Myocyte (in vitro differentiated cells): ENCODE measurements at regions not wholly inside any gene's neighbourhood (a gene's known extent, or its start where the extent isn't known, plus 50 kb on each side); places are given as distances from the start of the nearest gene placed in this dataset.
"Not testable (repeated sequence)": the region's sequence is repeated elsewhere in the genome, so short reads cannot be mapped to it uniquely, and the experiment has no call there.

ENCODE experiments used
- DNase-seq: peaks from one replicate; pipeline ENCODE4 v3.0.0-alpha.2; 2012; ENCODE audit warnings: low read depth

DNA sequence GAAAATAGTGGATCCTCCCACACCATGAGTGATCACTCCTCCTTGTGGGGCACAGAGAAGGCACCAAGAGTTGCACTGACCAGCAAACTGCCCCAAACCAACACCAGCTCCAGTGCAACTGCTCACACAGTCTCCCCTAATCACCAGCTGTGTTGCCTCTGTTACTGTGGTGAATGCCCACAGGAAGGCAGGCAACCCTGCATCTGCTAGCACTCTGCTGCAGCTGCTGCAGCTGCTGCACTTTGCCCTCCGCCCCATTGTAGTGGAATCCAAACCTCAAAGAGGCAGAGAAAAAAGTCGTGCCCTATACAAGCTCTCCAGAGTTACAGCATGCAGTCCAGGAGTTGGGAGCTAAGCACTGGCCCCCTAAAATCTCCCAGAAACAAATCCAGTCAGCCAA, 339.6 kb downstream of the TRIM36 start:
- no peak for DNase-seq

DNA sequence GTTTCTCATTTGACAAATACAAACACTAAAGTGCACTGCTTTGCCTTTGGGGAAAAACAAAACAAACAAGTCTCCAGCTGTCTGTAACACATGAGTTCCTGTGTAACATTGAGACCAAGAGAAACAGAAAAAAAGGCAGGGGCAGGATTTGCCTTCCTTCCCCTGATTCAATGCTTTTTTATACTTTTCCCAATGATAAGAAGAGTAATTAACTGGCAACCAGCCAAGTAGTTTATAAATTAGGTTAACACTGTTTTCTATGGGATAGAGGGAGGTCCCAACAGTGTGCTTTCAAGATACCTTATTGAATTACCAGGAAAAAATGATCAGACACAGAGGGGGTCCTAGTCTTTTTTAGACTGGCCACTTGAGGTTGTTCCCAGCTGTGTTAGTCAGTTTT, 346.8 kb downstream of the TRIM36 start:
- DNase-seq: no peak

DNA sequence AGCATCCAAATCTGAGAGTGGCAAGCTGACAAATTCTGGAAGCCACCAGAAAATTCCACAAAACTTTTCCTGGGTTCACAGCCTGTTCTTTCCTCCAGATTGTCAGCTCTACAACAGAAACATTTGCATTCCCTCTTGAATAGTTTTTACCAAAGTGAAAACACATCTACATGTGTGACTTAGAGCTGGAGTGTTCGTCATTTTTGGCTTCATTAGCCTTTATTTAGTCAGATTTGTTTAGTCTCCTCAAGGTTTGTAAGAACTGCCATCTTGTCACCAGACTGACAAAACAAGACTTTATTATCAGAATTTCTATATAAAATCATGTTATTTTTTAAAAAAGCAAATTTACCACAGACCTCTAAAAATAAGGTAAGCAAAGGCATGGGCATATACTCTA, 347.3 kb downstream of the TRIM36 start:
- no peak for DNase-seq

DNA sequence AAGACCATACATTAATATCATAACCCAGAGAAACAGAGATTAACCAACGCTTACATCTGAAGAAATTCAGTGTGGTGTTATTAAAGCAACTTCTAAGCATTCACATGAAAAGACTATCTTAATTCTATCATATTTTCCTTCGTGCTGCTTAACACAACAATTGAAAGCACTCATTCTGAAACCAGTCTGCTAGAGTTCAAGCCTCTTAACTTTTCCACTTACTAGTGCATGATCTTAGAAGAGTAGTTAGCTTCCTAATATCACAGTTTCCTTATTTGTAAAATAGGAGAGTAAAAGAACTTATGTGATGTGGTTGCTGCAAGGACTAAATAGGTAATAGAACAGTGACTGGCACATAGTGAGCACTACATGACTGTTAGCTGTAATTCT, 379.3 kb downstream of the TRIM36 start:
- DNase-seq: no peak

DNA sequence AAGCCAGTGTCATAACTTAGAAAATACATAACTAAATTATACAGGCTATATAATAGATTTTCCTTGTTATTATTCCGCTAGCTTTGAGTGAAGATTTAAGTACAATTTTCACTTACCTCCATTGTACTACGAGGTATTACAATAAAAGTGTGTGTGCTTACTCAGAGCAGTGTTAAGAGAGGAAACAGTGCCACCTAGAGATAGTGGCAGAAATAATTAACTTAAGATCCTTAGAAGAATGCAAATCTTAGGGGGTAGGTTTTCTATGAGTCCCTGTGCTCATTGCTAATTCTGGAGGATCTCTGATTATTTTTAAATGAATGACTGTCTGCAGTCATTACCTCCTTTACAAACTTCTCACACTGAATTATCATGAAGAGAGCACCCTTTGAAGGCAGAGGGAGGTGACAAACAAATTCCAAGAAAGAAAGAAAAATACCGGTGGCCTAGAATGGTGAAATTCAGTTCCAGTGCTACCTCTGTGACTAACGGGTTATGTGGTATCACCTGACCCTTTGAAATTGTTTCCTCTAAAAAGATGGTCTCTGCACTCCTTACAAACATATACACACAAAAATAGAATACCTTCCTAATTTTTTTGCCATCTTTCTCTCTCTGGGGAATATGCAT, 379.8 kb downstream of the TRIM36 start:
- peak; percentile 0 for DNase-seq

DNA sequence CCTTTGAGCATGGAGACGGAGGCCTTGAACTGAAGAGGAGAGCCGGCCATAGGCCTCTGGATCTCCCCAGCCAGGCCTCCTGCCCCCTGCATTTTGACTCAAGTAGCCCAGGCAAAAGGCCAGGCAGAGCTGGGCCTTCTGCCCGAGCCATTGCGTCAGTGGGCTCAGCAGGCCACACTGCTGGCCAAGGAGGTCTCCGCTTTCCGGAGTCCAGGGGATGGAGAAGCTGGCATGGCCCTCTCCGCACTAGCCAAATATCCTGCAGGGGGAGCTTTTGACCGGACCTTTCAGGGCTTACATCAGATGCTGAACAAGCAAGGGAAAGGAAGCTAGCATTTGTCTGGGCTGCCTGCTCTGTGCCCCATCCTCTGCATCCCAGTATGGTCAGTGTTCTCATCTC, 386.8 kb downstream of the TRIM36 start:
- no peak for DNase-seq

DNA sequence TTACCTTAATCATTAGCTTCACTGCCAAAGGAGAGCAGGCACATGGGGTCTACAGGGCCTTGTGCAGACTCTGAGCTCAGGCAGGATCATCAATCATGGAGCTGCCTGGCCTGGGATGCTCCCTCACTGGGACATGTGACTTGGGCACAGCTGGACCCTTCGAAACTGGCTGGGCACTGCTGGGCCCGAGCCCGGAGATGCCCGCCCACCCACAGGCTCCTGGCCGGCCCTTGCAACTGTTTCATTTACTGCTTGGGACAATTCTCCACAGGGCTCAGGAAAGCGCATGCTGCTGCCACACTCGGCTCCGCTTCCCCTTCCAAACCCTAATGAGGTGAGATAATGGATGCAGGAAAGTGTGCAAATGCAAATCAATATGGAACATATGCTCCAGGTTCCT, 387.5 kb downstream of the TRIM36 start:
- no peak for DNase-seq

DNA sequence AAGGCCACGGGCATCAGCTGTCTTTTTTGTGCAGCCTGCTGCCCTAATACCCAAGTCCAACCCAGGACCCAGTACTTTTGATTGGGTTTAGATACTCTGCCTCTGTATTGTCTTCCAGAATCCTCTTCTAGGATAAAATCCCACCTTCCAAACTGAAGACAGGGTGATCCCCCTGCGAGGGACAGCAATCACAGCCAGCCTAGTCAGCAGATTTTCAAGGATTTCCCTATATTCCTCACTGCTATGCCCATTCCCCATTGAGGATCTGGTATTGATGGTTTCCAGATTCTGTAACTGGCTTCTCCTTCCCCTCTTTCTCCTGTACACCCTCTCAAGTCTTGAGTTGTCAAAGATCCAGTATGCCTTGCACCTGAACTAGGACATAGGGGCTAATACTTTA, 389.4 kb downstream of the TRIM36 start:
- no peak for DNase-seq

DNA sequence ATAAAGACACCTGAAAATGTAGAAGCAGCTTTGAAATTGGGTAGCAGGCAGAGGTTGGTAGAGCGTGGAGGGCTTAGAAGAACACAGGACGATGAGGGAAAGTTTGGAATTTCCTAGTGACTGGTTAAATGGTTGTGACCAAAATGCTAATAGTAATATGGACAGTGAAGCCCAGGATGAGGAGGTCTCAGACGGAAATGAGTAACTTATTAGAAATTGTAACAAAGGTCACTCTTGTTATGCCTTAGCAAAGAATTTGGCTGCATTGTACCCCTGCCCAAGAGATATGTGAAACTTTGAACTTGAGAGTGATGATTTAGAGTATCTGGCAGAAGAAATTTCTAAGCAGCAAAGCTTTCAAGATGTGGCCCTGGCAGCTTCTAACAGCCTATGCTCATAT, 382.5 kb downstream of the KCNN2 start:
- DNase-seq: no peak

DNA sequence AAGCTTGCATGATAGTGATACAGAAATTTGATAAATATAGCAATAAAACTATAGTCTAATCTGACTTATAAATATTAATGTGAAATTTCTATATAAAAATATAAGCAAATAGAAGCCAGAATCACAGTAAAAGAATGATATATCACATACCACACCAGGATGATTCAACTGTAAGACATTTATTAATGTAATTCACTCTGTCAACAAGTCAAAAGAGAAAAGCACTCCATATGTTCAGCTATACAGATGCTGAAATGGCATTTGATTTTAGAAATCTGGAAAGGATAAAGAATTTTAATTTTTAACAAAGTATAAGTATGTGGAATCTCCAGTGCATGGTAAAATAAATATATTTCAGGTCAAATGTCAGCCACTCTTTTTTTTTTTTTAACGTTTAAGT, 372.4 kb downstream of the KCNN2 start:
- no peak for DNase-seq

DNA sequence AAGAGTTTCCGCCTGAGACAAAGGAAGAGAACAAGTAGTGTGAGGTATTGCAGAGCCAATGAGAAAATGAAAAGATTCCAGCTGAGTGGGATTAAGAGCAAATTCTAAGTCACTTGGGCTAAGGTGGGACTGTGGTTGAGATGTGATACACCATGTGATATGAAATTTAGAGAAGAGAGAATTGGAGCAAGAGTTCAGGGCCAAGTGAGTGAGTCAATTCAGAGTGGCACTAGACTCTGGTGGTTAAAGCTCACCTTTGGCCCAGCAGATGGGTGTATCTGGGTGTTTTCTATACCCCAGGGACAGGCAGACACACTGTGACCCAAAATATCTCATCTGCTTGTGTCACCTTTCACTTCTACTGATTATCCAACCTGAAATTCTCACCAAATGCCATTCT, 368.1 kb downstream of the KCNN2 start:
- no peak for DNase-seq

DNA sequence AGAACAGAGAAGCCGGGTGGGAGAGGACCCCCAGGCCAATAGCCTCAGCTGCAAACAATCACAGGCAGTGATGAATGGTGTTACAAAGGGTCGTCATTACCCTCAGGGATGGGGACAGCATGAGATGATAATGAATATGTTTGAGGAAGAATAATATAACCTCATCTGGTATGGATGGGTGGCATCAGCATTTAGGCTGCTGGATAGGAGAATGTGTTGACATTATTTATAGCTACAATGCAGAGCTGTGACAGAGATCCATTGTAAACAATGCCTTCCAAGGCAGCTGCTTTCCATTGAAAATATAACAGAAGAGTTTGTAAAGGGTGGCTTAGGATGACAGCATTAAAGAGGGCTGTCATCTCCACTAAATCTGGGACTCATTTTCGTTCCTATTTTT, 365.5 kb downstream of the KCNN2 start:
- no peak for DNase-seq

DNA sequence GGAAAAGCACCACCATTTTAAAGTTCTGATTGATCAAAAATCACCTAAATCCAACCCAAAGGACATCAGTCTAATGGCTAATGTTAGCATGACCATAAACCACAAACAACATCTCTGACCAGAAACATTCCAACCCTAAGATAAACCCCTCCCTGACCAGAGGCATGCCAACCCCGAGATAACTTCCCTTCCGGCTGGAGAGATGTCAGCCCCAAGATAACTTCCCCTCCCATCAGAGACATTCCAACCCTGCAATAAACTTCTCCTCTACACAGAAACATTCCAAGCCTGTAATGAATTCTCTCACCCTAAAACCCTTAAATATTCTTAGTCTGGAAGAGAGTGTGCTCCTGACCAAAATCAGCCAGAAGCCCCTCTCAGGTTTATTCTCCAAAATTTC, 364.3 kb downstream of the KCNN2 start:
- DNase-seq: no peak

DNA sequence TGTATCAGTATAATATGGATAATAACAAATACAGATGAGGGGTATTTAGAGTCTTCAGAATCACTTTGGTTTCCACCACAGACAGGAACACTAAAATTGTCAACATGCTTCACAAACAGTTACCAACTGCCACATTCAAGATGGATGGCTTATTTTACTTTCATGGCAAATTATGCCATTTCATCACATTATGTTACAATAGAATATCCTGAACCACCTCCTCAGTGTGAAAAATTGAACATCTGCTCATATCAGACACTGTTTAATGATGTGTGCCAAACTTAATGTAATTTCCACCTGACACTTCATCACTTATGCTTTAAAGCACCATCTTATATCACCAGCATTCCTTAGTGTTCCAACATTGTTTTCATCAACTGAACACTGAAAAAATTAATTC, 357.4 kb downstream of the KCNN2 start:
- DNase-seq: no peak

DNA sequence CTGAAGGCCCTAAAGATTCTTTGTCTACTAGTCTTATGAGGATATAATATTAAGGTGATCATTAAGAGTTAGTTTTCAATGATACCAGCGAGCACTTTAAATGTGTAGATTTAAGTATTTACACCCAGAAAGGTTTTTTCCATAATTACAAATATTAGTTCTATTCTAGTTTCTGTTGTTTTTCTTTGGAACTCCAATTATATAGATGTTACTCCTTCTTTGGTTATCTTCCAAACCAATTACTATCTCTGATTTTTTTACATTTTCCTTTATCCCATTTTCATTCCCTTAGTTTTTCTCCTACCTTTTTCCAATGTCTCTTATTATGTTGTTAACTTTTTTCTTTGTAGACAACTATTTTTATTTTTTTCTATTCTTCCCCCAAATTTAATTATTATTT, 355.1 kb downstream of the KCNN2 start:
- no peak for DNase-seq

DNA sequence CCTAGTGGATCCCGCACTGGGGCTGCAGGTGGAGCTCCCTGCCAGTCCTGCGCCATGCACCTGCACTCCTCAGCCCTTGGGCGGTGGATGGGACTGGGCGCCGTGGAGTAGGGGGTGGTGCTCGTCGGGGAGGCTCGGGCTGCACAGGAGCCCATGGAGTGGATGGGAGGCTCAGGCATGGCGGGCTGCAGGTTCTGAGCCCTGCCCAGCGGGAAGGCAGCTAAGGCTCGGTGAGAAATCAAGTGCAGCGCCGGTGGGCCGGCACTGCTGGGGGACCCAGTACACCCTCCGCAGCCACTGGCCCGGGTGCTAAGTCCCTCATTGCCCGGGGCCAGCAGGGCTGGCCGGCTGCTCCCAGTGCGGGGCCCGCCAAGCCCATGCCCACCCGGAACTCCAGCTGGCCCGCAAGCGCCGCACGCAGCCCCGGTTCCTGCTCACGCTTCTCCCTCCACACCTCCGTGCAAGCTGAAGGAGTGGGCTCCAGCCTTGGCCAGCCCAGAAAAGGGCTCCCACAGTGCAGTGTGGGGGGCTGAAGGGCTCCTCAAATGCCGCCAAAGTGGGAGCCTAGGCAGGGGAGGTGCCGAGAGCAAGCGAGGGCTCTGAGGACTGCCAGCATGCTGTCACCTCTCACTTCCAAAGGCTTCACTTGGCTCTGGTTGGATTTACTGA, 342.5 kb downstream of the KCNN2 start:
- DNase-seq: not testable (repeated sequence)

DNA sequence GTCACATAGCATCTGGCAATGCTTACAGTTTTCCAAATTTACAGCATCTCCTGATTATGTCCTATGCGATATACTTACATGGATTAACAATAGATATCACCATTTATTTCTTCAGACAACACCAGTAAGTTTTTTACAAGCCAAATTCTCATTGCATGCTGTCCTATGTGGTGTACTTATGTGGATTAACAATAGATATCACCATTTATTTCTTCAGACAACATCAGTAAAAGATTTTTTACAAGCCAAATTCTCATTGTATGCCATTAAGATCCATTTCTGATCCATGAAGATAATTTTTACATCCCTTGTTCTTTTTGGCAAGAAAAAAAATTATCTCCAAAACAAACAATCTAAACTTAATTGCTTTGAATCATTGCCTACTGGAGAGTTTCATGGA, 340.9 kb downstream of the KCNN2 start:
- DNase-seq: no peak

DNA sequence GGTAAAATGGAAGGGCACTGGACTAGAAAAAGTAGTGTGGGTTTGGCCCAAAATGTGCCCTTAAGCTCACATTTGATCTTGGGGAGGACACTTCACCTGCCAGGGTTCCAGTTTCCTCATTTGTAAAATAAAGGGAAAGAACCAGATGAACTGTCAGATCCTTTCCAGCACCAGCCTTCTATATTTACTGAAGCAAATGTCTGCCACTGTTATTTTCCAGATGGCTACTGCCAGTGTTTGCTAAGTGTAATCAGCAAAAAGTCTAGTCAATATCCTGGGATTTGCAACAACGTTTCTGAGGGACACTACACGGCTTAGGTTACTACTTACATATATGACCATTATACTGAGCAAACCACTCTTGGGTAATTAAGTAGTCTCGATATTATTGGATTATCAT, 340.3 kb downstream of the KCNN2 start:
- no peak for DNase-seq

DNA sequence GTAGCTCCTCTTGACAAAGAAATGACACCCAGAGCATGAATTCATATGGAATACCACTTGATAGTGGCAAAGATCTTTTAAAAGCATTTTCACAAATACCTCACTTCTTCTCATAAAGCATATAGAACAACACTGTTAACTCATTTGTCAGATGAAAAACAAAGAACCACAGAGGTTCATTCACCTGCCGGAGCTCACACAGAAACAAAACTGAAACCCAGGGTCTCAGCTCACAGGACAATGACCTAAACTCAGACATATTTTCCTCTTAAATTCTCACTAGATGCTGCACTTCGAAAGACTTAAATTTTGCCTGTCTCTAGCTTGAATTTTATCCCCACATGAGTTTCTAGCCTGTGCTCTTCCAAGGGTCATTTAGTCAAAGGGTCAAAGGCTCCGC, 339.0 kb downstream of the KCNN2 start:
- no peak for DNase-seq

DNA sequence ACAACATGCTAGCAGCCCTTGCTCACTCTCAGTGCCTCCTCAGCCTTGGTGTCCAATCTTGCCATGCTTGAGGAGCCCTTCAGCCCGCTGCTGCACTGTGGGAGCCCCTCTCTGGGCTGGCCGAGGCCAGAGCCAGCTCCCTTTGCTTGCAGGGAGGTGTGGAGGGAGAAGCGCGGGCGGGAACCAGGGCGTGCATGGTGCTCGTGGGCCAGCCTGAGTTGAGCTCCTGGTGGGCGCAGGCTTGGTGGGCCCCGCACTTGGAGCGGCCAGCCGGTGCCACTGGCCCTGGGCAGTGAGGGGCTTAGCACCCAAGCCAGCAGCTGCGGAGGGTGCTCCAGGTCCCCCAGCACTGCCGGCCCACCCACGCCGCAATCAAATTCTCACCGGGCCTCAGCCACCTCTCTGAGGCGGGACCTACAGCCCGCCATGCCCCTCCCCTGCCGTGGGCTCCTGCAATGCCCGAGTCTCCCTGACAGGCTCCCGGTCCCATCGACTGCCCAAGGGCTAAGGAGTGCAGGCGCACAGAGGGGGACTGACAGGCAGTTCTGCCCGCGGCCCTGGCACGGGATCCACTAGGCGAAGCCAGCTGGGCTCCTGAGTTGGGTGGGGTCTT, 333.5 kb downstream of the KCNN2 start:
- no peak for DNase-seq

DNA sequence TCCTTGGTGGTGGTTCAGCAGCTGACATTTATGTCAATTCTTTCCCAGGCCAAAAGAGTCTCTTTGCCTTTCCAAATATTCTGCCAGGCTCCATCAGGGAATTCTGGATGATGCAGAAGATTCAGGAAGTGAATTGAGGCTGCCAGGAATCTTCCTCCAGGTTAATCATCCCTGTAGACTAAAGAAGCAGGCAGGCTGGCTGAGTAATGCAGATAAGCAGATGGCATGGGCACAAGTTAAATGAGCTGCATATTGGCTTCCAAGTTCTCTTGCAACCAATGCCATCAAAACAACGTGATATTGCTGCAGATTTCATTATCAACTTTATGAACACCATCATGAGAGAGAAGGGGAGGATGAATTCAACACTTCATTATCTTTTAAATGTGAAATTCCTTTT, 324.5 kb downstream of the KCNN2 start:
- DNase-seq: no peak

DNA sequence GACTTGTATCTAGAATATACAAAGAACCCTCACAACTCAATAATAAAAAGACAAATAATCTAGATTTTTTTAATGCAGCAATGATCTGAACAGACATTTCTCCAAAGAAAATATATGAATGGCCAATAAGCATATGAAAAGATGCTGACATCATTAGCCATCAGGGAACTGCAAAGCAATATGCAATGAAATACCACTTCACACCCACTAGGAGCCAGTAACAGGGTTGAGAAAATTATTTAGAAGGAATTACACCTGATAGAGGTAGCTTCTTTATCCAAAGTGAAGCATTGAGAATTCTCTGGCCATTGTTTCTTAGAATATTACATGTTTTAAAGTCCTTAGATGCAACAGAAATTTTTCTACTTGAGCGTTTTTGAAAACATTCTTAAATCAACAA, 316.9 kb downstream of the KCNN2 start:
- no peak for DNase-seq

DNA sequence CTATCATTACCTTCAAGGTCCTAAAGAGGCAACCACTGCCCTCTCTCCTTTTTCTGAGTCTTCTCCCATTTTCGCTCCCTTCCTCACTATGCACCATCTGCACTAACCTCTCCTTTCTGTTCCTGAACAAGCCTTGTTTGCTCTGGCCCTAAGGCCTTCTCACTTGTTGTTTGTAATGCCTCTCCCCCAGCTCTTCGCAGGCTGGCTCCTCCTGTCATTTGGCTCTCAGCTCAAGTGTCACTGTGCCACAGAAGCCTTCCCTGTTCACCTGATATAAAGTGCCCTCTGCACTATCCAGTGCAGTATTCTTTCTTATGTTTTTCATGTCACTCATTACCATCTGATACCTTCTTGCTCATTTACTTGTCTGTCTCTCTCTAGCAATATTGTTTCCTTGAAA, 303.7 kb downstream of the KCNN2 start:
- DNase-seq: no peak
